Keratinocyte (primary cell): ENCODE measurements at regions not wholly inside any gene's neighbourhood (a gene's known extent, or its start where the extent isn't known, plus 50 kb on each side); places are given as distances from the start of the nearest gene placed in this dataset.

Experiments used
- CTCF ChIP-seq, 3 experiments: IDR thresholded peaks in 1 of 3; conservative IDR thresholded peaks in 1 of 3; optimal IDR thresholded peaks in 1 of 3; 2 replicates in 2 of 3; 3 replicates in 1 of 3; pipeline versions ENCODE3 to v1.5.1; 2011; ENCODE audit warnings: low read length in 3 of 3, mild to moderate bottlenecking in 3 of 3, moderate library complexity in 2 of 3, control low read depth in 1 of 3, inconsistent platforms in 1 of 3; ENCODE audit not compliant: insufficient read depth in 2 of 3; ENCODE audit errors: extremely low read depth in 1 of 3
- EZH2 ChIP-seq: IDR thresholded peaks from one replicate; pipeline ENCODE4 v1.6.1; 2012; ENCODE audit warnings: inconsistent platforms, mild to moderate bottlenecking, low read length, moderate library complexity

GRCh38 chr15:81760686-81761085 is 285.1 kb downstream of the MEX3B start:
- TF ChIP-seq EZH2 (no peak), CTCF (optimal IDR thresholded peaks at IDR 0.05 in 1 of 3, IDR thresholded peaks at IDR 0.05 in 1 of 3, conservative IDR thresholded peaks at IDR 0.05 in 1 of 3; ENCODE audit: extremely low read depth in 1 of 3, insufficient read depth in 2 of 3, low read length in 3 of 3) (no peak)
